ENCODE measurements at regions not wholly inside any gene's neighbourhood (a gene's known extent, or its start where the extent isn't known, plus 50 kb on each side); places are given as distances from the start of the nearest gene placed in this dataset.

GRCh38 chr7:113986216-113986615, 67.4 kb upstream of the PPP1R3A start:
- TF ChIP-seq CTCF (IDR thresholded peaks at IDR 0.05; ENCODE audit: low read depth, low read length) (no peak), MAX (IDR thresholded peaks at IDR 0.05; ENCODE audit: low read depth, low read length) (no peak), POLR2A (IDR thresholded peaks at IDR 0.05; ENCODE audit: extremely low read depth, insufficient read length) (no peak), MYC (IDR thresholded peaks at IDR 0.05; ENCODE audit: low read depth, low read length) (no peak)

Measured in NB4 (cell line).